Natural killer cell (primary cell): ENCODE measurements at regions not wholly inside any gene's neighbourhood (a gene's known extent, or its start where the extent isn't known, plus 50 kb on each side); places are given as distances from the start of the nearest gene placed in this dataset.

Experiments
- ATAC-seq, 3 donors: fragments of 150-1000 bp in 2 of 3; fragments of 200-7000 bp in 1 of 3; cut with Tn5 transposase; 1 replicate in 1 of 3; 2 replicates in 2 of 3; pipeline ENCODE4 v1.10.0; 2021; ENCODE audit warnings: mild to moderate bottlenecking in 2 of 3, moderate library complexity in 2 of 3
- DNase-seq, 2 donors: peaks; one replicate each; pipeline versions ENCODE4 v3.0.0 to v3.0.0-alpha.2; 2013 to 2021; ENCODE audit warnings: mixed read lengths in 1 of 2
- H3K27ac ChIP-seq: one replicate; pipeline ENCODE4 v1.5.1; 2013; ENCODE audit warnings: mild to moderate bottlenecking, low read length
- H3K27me3 ChIP-seq: one replicate; pipeline ENCODE4 v1.6.1; 2013; ENCODE audit warnings: low read length; ENCODE audit not compliant: control insufficient read depth, insufficient read depth
- H3K36me3 ChIP-seq: one replicate; pipeline ENCODE4 v1.6.1; 2013; ENCODE audit warnings: low read length; ENCODE audit not compliant: control insufficient read depth, insufficient read depth
- H3K4me1 ChIP-seq: one replicate; pipeline ENCODE4 v1.6.1; 2013; ENCODE audit warnings: low read length; ENCODE audit not compliant: control insufficient read depth, insufficient read depth
- H3K4me3 ChIP-seq: one replicate; pipeline ENCODE4 v1.5.1; 2013; ENCODE audit warnings: low read length
- H3K9me3 ChIP-seq: one replicate; pipeline ENCODE4 v1.6.1; 2013; ENCODE audit warnings: low read length; ENCODE audit not compliant: control insufficient read depth, insufficient read depth
- H3K27ac Mint-ChIP-seq, 2 donors: one replicate each; pipeline ENCODE4 v1.8.0; 2022; ENCODE audit warnings: mild to moderate bottlenecking in 2 of 2, mixed read lengths in 2 of 2, moderate library complexity in 1 of 2
- H3K27me3 Mint-ChIP-seq, 2 donors: one replicate each; pipeline ENCODE4 v1.8.0; 2022; ENCODE audit warnings: low read depth in 2 of 2, mixed read lengths in 2 of 2
- H3K36me3 Mint-ChIP-seq: one replicate; pipeline ENCODE4 v1.8.0; 2022; ENCODE audit warnings: mixed read lengths
- H3K4me1 Mint-ChIP-seq, 2 donors: one replicate each; pipeline ENCODE4 v1.8.0; 2022; ENCODE audit warnings: mixed read lengths in 2 of 2
- H3K4me3 Mint-ChIP-seq: one replicate; pipeline ENCODE4 v1.8.0; 2022; ENCODE audit warnings: mild to moderate bottlenecking, moderate library complexity, mixed read lengths
- H3K9me3 Mint-ChIP-seq, 2 donors: one replicate each; pipeline ENCODE4 v1.8.0; 2022; ENCODE audit warnings: mixed read lengths in 2 of 2
- WGBS: methylation state at CpG from one replicate; pipeline ENCODE4 v1.1.7; 2013; ENCODE audit warnings: missing lambda C conversion rate; ENCODE audit not compliant: insufficient coverage; 5-methylcytosine and 5-hydroxymethylcytosine counted together
- intact Hi-C: fragments of 100-400 bp; cut with micrococcal nuclease; formaldehyde crosslinking; loops from one replicate; pipeline ENCODE4 v1.14.2; 2022
- TF ChIP-seq, protein P1 (sequence below): fragments of 200-600 bp; IDR thresholded peaks from one replicate; pipeline ENCODE4 v1.8.0; 2022; ENCODE audit warnings: antibody characterized with exemption

DNA sequence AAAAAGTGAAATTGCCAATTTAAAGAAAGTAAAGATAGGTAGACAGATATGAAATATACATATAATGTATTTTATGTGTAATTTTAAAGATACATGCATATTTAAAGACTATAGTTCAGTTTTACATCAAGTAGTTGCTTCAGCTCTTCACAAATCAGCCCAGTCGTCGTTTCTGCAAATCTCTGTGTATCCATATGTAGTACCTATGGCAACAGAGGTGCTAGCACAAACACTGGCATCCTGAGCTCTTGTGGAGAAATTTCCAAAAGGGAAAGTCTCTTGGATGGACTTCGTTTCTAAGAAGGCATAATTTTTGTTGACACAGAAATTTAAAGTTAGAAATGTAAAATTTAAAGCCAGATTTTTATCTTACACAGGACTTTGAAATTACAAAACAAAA is 1284.7 kb downstream of the ROBO1 start:
- 68% methylated on average over 2 of the region's 3 CpGs for WGBS
- Mint-ChIP-seq H3K4me1 (no peaks in the 10 kb centered on the region), H3K36me3 (no peaks in the 10 kb centered on the region), H3K9me3 (peaks cover 11 to 14% of the 10 kb centered on the region in 2 donors), H3K27ac (no peak overlapping the region), H3K4me3 (no peak overlapping the region), H3K27me3 (no peaks in the 10 kb centered on the region)
- TF ChIP-seq, protein P1, sequence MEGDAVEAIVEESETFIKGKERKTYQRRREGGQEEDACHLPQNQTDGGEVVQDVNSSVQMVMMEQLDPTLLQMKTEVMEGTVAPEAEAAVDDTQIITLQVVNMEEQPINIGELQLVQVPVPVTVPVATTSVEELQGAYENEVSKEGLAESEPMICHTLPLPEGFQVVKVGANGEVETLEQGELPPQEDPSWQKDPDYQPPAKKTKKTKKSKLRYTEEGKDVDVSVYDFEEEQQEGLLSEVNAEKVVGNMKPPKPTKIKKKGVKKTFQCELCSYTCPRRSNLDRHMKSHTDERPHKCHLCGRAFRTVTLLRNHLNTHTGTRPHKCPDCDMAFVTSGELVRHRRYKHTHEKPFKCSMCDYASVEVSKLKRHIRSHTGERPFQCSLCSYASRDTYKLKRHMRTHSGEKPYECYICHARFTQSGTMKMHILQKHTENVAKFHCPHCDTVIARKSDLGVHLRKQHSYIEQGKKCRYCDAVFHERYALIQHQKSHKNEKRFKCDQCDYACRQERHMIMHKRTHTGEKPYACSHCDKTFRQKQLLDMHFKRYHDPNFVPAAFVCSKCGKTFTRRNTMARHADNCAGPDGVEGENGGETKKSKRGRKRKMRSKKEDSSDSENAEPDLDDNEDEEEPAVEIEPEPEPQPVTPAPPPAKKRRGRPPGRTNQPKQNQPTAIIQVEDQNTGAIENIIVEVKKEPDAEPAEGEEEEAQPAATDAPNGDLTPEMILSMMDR, result no peak
- intact Hi-C loops, result no loop called here
- DNase-seq (no peak), ATAC-seq (no peak)
- no peak overlapping the region for H3K4me3 ChIP-seq
- H3K36me3 ChIP-seq, result no peaks in the 10 kb centered on the region
- no peaks in the 10 kb centered on the region for H3K27me3 ChIP-seq
- no peaks in the 10 kb centered on the region for H3K9me3 ChIP-seq
- H3K27ac ChIP-seq, result no peak overlapping the region
- H3K4me1 ChIP-seq, result no peaks in the 10 kb centered on the region

DNA sequence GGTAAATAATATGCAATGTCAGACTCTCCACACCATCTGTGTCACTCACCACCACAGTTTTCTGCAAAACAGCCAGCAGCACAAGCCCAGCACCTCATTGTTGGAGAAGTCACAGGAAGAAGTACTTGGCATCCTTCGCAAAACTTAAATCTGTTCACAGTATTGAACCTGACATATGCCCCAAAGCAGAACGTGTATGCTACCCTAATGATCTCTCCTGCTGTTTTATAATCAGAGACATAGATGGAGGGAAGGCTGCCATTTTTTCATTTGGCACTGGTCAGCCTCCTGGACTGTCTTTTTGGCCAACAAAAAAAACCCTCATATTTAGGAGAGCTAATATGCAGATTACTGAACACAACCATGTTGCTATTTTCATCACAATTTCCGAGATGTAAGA is 1272.9 kb downstream of the ROBO1 start:
- H3K4me1 ChIP-seq, result no peaks in the 10 kb centered on the region
- intact Hi-C loops, result no loop called here
- H3K27me3 ChIP-seq, result no peaks in the 10 kb centered on the region
- Mint-ChIP-seq H3K9me3 (peaks cover 6 to 9% of the 10 kb centered on the region in 2 donors), H3K4me1 (no peaks in the 10 kb centered on the region), H3K27me3 (no peaks in the 10 kb centered on the region), H3K27ac (no peak overlapping the region), H3K4me3 (no peak overlapping the region), H3K36me3 (no peaks in the 10 kb centered on the region)
- DNase-seq (no peak), ATAC-seq (no peak)
- no peak overlapping the region for H3K27ac ChIP-seq
- H3K9me3 ChIP-seq, result no peaks in the 10 kb centered on the region
- TF ChIP-seq, protein P1, result no peak
- WGBS, result 90% methylated on average over 3 of the region's 3 CpGs
- no peaks in the 10 kb centered on the region for H3K36me3 ChIP-seq
- no peak overlapping the region for H3K4me3 ChIP-seq

DNA sequence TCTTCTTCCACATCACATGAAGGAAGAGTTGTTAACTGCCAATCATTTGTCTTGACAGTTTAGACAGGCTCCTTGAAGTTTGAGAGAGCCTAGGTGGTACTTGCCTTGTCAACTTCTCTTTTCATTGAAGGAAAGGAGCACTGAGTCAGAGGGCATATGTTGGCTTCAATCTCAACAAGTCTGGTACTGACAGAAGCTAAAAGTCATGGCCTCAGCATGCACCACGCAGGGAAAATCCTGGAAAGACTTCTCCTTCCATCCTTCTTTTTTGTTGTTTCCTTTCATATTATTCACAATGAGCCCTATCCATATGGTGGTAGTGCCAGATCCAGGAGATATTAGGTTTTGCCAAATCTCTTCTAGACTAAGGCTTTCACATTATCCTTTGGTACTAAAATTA is 1272.5 kb downstream of the ROBO1 start:
- Mint-ChIP-seq H3K36me3 (no peaks in the 10 kb centered on the region), H3K9me3 (peaks cover 6 to 9% of the 10 kb centered on the region in 2 donors), H3K27ac (no peak overlapping the region), H3K27me3 (no peaks in the 10 kb centered on the region), H3K4me3 (no peak overlapping the region), H3K4me1 (no peaks in the 10 kb centered on the region)
- H3K9me3 ChIP-seq, result no peaks in the 10 kb centered on the region
- H3K4me3 ChIP-seq, result no peak overlapping the region
- H3K36me3 ChIP-seq, result no peaks in the 10 kb centered on the region
- 83% methylated on average over 1 of the region's 1 CpG for WGBS
- no peak overlapping the region for H3K27ac ChIP-seq
- no peaks in the 10 kb centered on the region for H3K27me3 ChIP-seq
- ATAC-seq (no peak), DNase-seq (no peak)
- H3K4me1 ChIP-seq, result no peaks in the 10 kb centered on the region
- TF ChIP-seq, protein P1, result no peak
- intact Hi-C loops, result no loop called here

DNA sequence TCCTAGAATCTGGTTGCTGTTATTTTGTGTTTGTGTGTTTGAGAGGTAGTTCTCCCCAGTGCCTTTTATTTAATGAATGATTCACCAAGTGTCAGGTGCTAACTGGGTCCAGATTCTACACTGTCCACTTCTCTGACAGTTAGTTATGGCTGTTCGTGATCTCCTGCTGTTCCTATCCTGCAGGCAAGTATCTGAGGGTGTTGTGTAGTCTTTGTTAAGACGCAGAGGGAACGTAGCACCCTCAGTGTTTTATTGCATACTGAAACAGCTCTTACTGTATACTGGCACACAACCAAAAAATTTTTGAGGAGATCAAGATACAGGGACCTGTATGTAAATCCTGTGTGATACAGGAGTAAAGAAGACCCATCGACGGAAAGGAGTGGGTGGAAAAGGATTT is 1271.3 kb downstream of the ROBO1 start:
- H3K9me3 Mint-ChIP-seq, result peaks cover 8 to 9% of the 10 kb centered on the region in 2 donors
- no peak for DNase-seq
- Histone ChIP-seq H3K9me3 (no peaks in the 10 kb centered on the region), H3K4me1 (no peaks in the 10 kb centered on the region), H3K27me3 (no peaks in the 10 kb centered on the region), H3K36me3 (no peaks in the 10 kb centered on the region), H3K27ac (no peak overlapping the region), H3K4me3 (no peak overlapping the region)
- H3K36me3 Mint-ChIP-seq, result no peaks in the 10 kb centered on the region
- no peaks in the 10 kb centered on the region for H3K4me1 Mint-ChIP-seq
- intact Hi-C loops, result no loop called here
- no peak overlapping the region for H3K27ac Mint-ChIP-seq
- no peak overlapping the region for H3K4me3 Mint-ChIP-seq
- H3K27me3 Mint-ChIP-seq, result no peaks in the 10 kb centered on the region
- TF ChIP-seq, protein P1, result no peak
- 79% methylated on average over 2 of the region's 5 CpGs for WGBS
- ATAC-seq, result no peak
